ENCODE measurements at regions not wholly inside any gene's neighbourhood (a gene's known extent, or its start where the extent isn't known, plus 50 kb on each side); places are given as distances from the start of the nearest gene placed in this dataset.
"Not testable (repeated sequence)": the region's sequence is repeated elsewhere in the genome, so short reads cannot be mapped to it uniquely, and the experiment has no call there.

GRCh38 chr13:79625517-79625916 is 144.6 kb downstream of the NDFIP2 start:
- Mint-ChIP-seq H3K9me3 (no peaks in the 10 kb centered on the region), H3K4me1 (no peaks in the 10 kb centered on the region), H3K4me3 (no peak overlapping the region), H3K36me3 (no peaks in the 10 kb centered on the region), H3K27ac (no peak overlapping the region), H3K27me3 (peaks cover under 1% of the 10 kb centered on the region)
- no peak for DNase-seq
- CTCF ChIA-PET = no interaction called here

DNA sequence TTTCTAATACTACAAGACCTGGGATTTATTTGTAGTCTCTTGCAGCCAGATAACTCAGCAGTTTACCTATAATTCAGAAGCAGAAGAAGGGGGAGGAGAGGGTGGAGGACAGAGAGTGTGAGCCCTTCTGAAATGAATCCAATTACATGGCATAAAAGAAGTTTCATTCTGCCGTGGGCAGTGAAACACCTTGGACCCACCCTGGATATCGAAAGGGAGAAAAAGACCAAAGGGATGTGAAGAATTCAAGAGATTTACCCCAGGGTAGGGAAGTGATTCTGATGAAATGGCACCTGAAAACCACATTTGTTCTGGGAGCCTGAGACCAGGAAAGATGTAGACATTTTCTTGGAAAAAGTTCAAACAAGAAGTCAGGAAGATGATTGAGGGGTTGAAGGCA is 140.9 kb downstream of the NDFIP2 start:
- CTCF ChIA-PET = no interaction called here
- peaks cover 4% of the 10 kb centered on the region for H3K27me3 Mint-ChIP-seq

DNA sequence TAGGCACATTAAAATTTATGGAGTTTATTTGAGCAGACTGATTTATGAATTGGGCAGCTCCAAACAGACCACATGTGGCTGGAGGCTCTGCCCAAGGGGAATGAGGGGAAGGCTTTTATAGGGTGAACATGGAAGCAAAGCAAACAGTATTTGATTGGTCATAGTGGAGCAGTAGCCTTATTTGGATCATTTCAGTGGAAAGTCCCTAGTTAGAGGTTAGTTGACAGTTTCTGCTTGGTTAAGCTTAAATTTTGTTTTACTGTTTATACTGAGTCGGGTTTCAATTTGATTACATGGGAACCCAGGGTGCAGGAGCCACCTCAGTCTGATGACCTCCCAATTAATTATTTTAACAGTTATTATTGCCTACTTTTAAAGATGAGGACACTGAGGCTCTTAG is 140.5 kb downstream of the NDFIP2 start:
- CTCF ChIA-PET = no interaction called here
- Mint-ChIP-seq H3K9me3 (no peaks in the 10 kb centered on the region), H3K36me3 (no peaks in the 10 kb centered on the region), H3K4me1 (no peaks in the 10 kb centered on the region), H3K27me3 (peaks cover 4% of the 10 kb centered on the region), H3K27ac (no peak overlapping the region), H3K4me3 (no peak overlapping the region)
- DNase-seq = no peak

More for the DNA sequence above, 140.9 kb downstream of the NDFIP2 start:
- DNase-seq = no peak
- Mint-ChIP-seq H3K4me1 (no peaks in the 10 kb centered on the region), H3K27ac (no peak overlapping the region), H3K9me3 (no peaks in the 10 kb centered on the region), H3K4me3 (no peak overlapping the region), H3K36me3 (no peaks in the 10 kb centered on the region)

GRCh38 chr13:79614250-79614918 is 133.4 kb downstream of the NDFIP2 start:
- CTCF ChIA-PET = no interaction called here
- Mint-ChIP-seq H3K27ac (no peak overlapping the region), H3K36me3 (no peaks in the 10 kb centered on the region), H3K4me1 (no peaks in the 10 kb centered on the region), H3K9me3 (no peaks in the 10 kb centered on the region), H3K4me3 (no peak overlapping the region), H3K27me3 (no peaks in the 10 kb centered on the region)
- DNase-seq = no peak

GRCh38 chr13:79612604-79613003 is 131.6 kb downstream of the NDFIP2 start:
- Mint-ChIP-seq H3K36me3 (no peaks in the 10 kb centered on the region), H3K27ac (no peak overlapping the region), H3K4me1 (no peaks in the 10 kb centered on the region), H3K4me3 (no peak overlapping the region), H3K9me3 (no peaks in the 10 kb centered on the region), H3K27me3 (no peaks in the 10 kb centered on the region)
- DNase-seq = no peak
- CTCF ChIA-PET = no interaction called here

DNA sequence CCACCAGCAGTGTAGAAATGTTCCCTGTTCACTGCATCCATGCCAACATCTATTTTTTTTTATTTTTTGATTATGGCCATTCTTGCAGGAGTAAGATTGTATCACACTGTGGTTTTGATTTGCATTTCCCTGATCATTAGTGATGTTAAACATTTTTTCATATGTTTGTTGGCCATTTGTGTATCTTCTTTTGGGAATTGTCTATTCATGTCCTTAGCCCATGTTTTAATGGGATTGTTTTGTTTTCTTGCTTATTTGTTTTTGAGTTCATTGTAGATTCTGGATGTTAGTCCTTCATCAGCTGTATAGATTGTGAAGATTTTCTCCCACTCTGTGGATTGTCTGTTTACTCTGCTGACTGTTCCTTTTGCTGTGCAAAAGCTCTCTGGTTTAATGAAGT is 126.9 kb downstream of the NDFIP2 start:
- H3K9me3 Mint-ChIP-seq, H3K4me1 Mint-ChIP-seq, H3K4me3 Mint-ChIP-seq, H3K27me3 Mint-ChIP-seq, H3K36me3 Mint-ChIP-seq, H3K27ac Mint-ChIP-seq, DNase-seq, CTCF ChIA-PET: not testable (repeated sequence)

All from activated naive CD4-positive, alpha-beta T cell treated with anti-CD3 and anti-CD28 coated beads, Interleukin-2, amount 10 ng/mL, durations not matched to agents 7 days and 5 days (primary cell).